Non-pigmented ciliary epithelial cell (primary cell): ENCODE measurements at regions not wholly inside any gene's neighbourhood (a gene's known extent, or its start where the extent isn't known, plus 50 kb on each side); places are given as distances from the start of the nearest gene placed in this dataset.

Source experiments
- DNase-seq: peaks from one replicate; pipeline ENCODE4 v3.0.0-alpha.2; 2010; ENCODE audit warnings: low read depth

- no peak for DNase-seq
These were observed 91.9 kb upstream of the RESF1 start for GRCh38 chr12:31867292-31867691.

DNA sequence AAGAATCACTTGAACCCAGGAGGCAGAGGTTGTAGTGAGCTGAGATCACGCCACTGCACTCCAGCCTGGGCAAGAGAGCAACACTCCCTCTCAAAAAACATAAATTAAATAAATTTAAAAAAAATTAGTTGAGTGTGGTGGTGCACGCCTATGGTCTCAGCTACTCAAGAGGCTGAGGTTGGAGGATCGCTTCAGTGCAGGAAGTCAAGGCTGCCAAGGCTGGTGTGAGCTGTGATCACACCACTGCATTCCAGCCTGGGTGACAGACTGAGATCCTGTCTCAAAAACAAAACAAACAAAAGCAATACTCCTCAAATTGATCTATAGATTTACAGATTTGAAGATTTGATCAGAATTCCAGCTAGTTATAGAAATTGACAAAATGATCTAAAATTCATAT, 92.7 kb upstream of the RESF1 start:
- no peak for DNase-seq

GRCh38 chr12:31865023-31865422, 94.2 kb upstream of the RESF1 start:
- DNase-seq = no peak

- no peak for DNase-seq
These were observed 97.9 kb upstream of the RESF1 start for GRCh38 chr12:31861360-31861759.

- DNase-seq = no peak
These were observed 98.8 kb upstream of the RESF1 start for GRCh38 chr12:31860401-31860800.

DNA sequence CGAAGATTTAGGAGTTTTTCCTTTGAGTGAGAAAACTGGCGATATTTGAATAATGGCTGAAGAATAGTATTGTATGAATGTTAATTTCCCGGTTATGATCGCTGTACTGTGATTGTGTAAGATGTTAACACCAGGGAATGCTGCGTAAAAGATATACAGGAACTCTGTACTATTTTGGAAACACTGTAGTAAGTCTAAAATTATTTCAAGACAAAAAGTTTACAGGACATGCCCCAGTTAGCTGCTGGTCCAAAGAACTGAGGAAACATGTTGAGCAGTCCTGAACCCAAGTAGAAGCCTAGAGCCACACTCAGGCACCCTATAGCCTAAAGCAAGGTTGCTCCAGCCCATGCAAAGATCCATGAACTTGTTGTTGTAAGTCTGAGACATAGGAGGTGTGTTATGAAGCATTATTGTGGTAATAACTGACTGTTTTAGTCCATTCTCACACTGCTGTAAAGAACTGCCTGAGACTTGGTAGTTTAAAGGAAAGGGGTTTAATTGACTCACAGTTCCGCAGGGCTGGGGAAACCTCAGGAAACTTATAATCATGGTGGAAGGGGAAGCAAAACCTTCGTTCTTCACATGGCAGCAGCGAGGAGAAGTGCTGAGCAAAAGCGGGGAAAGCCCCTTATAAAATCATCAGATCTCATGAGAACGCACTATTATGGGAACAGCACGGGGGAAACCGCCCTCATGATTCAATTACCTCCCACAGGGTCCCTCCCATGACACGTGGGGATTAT, 99.8 kb upstream of the RESF1 start:
- DNase-seq = no peak

GRCh38 chr12:31855427-31855826, 103.8 kb upstream of the RESF1 start:
- DNase-seq = no peak

- DNase-seq = no peak
These were observed 105.2 kb upstream of the RESF1 start for GRCh38 chr12:31853977-31854376.

DNA sequence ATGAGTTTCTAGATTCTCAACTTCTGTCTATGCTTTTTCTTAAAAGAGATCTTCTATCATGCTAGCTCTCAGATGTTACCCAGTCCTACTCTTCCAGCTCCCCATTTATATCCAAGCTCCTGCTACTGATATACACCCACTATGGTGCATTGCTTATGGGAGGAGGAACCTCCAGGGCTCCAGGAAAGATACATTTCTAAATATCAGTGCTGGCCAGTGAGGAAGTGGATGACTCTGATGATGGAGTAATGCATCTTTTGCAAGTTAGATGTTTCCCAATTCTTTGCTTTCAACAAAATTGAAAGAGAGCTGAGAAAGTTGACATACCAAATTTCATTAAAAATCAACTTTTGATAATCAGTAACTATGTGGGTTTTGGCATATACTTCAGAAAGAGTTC, 105.7 kb upstream of the RESF1 start:
- DNase-seq = no peak

DNA sequence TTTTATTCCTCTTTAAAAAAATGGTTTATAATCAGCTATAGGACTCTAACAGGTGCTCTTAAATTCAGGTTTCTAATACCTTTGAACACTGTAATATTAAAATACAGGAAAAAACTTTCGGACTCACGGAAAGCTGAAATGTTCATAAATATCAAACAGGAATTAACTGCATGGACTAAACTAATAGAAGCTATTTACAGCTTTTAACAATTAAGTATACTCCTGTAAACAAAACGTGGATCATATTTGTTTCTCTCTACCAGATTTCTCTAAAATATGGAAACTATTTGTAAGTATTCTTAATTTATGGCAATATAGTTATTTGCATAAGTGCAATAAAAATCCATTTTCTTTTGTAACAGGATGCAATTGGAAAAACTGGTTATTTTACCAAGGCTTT, 108.9 kb upstream of the RESF1 start:
- DNase-seq = no peak

DNA sequence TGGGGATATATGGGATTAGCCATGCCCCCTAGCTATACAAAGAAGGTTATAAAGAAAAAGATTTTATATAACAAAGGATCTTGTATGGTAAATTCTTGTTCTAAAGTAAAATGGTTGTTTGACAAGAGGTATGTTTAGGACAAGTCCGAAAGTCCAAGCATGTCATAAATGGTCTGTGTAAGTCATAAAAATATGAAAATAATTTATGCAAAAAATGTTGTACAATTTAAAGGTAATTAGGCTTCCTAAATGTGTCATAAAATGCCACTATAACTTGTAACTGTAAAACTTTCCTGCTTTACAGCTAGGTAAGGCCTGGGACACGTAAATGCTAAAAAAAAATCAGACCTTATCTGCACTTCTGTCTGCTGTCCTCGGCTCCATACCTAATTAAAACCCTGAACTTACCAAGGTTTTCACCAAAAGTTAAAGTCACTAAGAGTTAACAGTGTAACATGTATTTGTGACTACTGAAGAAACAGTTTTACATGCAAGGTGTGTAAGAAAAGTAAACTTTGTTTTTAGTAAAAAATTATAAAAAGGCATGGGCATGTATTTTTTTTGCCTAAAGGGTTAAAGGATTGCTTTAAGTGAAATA, 110.0 kb upstream of the RESF1 start:
- DNase-seq = no peak

- no peak for DNase-seq
These were observed 112.8 kb upstream of the RESF1 start for GRCh38 chr12:31846405-31846804.

- DNase-seq = no peak
These were observed 113.4 kb upstream of the RESF1 start for GRCh38 chr12:31845613-31846322.

DNA sequence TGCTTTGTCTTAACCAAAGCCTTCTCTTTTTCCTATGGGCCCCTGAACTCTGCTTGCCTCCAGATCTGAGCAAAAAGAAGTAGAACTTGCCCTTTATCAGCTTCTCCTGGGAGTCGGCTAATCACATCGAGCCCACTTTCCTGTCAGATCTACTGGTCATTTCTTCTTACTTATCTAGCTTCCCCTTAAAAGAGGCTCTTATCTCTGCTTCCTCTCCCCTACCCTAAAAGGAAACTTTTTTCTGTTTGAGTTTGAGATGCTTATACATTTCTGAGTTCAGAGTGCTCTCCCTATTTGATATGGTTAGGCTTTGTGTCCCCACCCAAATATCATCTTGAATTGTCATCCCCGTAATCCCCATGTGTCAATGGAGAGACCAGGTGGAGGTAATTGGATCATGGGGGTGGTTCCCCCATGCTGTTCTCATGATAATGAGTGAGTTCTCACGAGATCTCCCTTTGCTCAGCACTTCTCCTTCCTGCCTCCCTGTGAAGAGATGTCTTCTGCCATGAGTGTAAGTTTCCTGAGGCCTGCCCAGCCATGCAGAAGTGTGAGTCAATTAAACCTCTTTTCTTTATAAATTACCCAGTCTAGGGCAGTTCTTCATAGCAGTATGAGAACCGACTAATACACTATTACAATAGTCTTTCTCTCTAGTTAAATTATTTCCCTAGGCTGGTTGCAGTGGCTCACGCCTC, 114.7 kb upstream of the AMN1 start:
- DNase-seq = no peak

DNA sequence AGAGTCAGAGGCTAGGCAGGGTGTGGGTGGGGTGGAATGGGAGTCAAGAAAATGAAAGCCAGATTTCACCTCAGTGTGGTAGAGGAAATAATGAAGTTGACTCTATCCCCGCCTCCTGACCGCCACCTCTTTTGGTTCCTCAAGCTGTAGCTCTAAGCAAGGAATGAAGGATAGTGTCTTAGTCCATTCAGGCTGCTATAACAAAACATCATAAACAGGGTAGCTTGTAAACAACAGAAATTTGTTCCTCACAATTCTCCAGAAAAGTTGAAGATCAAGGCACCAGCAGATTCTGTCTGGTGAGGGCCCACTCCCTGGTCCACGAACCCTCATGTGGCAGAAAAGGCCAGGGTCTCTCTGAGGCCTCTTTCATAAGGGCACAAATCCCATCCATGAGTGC, 109.1 kb upstream of the AMN1 start:
- DNase-seq = no peak

- DNase-seq = no peak
These were observed 106.6 kb upstream of the AMN1 start for GRCh38 chr12:31835276-31835882.

GRCh38 chr12:31834150-31834549, 105.3 kb upstream of the AMN1 start:
- DNase-seq = no peak

GRCh38 chr12:31832740-31833729, 104.2 kb upstream of the AMN1 start:
- no peak for DNase-seq

DNA sequence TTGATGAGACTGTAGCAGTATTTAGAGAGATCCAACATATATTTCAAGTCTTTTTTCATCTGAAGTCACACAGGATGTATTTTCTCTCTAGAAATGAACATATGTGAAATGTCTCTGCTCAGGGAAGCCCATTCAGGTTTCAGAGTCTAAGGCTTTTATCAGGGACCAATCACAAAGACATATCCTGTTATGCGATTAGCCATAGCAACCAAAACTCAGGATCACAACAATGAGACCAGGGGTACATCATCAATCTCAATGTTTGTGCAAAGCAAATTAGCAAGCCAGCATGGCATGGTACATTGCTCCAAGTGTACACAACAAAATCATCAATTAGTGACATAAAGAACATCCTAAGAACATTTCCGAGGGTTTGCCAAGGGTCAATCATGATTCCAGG, 99.2 kb upstream of the AMN1 start:
- no peak for DNase-seq

DNA sequence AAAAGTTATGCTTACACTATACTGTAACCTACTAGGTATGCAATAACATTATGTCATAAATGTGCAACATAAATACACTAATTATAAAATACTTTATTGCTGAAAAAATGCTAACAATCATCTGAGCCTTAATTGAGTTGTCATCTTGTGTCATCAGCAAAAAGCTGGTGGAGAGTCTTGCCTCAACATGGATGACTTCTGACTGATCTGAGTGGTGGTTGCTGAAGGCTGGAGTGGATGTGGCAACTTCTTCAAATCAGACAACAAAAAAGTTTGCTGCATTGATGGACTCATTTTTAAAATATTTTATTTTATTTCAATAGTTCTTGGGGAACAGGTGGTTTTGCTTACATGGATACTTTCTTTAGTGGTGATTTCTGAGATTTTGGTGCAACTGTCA, 93.9 kb upstream of the AMN1 start:
- DNase-seq = no peak

DNA sequence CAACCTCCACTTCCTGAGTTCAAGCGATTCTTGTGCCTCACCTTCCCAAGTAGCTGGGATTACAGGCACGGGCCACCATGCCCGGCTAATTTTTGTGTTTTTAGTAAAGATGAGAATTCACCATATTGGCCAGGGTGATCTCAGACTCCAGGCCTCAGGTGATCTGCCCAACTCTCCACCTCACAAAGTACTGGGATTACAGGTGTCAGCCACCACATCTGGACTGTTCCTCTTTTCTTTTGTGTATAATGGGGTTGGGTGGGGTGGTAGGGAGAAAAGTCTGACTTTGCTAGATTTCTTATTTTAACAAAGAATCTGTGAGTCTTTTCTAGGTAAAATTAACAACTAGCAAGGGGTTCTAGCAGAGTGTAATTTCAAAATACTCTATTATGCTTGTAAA, 92.7 kb upstream of the AMN1 start:
- DNase-seq = no peak
